Stimulated activated CD8-positive, alpha-beta memory T cell treated with anti-CD3 and anti-CD28 coated beads, Interleukin-15, amount 100 ng/mL, for 24 hours (primary cell): ENCODE measurements at regions not wholly inside any gene's neighbourhood (a gene's known extent, or its start where the extent isn't known, plus 50 kb on each side); places are given as distances from the start of the nearest gene placed in this dataset.

Source experiments
- DNase-seq: peaks from one replicate; pipeline ENCODE4 v3.0.0-alpha.2; 2020; ENCODE audit warnings: low read depth

DNA sequence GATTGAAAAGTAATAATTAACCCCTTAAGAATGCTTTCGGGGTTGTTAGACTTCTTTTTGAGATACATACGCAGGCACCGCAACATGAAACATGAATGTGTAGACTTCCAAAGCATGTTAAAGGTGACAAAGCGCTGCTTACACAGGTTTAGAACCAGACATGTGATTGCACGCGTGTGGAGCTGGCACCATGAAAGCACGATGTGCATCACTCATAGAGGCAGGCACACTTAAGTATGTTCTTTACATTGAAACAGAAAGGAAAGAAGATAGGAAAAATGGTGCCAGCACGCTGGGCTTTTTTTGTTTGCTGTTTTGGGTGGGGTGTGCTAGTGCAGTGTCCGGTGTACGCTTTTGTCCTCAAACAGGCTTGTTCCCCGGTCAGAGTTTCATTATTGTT, 83.6 kb upstream of the PPARA start:
- DNase-seq: no peak

GRCh38 chr22:46067159-46068111, 82.9 kb upstream of the PPARA start:
- no peak for DNase-seq

DNA sequence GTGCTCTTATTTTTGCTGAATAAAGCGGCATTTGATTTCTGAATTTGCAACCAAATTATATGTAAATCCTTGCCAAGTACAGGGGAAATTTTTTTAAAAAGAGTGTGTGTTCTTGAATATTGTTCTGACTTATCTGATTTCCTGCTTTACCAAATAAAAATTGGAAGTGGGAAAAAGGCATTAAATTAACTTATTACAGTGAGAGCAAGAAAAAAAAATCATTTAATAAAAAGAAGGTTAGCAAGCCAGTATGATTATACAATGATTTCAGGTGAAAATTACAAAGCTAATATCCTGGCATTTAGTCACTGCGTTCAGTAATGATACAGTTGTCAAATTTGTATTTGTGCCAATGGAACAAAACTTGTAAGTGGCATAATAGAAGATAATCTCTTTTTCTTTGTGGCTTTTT, 82.1 kb upstream of the PPARA start:
- no peak for DNase-seq

DNA sequence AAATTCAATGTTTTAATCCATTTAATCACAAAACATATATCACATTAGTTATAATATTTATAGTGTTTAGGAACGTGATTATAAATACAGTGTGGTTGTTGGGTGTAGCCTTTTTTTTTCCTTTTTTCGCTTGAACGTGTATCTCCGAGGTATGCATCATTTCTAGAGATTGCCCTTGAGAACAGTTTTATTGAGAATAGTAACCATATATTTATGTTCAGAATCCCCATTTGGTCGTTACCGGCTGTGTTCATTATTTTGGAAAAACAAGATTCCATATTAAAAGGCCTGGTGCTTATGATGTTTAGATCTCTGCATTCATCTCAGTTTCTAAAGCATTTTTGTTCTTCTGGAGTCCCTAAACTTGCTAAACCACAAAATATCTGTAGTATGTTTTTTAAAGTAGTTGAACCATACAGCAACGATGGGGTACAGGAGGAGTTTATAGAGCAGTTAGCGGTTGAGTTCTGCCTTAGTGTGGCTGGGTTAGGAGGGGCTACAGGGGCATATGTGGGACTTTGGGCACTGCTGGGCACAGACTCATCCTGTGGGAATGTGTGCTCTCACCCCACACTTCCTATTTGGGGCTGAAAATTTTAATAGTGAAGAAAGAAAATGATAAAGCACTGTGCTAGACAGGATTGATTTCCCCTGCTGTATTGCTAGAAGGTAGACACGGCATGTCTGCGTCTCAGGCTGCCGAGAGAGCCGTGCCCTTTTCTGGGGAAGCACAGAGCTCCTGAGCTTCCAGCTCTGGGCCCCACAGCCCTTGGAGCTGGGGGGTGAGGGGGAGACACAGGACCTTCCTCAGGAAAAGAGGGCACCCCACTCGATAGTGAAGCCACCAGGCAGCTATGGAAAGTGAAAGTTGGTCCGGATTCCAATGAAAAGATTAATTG, 81.5 kb upstream of the PPARA start:
- DNase-seq: no peak

GRCh38 chr22:46069521-46070214, 80.7 kb upstream of the PPARA start:
- no peak for DNase-seq

DNA sequence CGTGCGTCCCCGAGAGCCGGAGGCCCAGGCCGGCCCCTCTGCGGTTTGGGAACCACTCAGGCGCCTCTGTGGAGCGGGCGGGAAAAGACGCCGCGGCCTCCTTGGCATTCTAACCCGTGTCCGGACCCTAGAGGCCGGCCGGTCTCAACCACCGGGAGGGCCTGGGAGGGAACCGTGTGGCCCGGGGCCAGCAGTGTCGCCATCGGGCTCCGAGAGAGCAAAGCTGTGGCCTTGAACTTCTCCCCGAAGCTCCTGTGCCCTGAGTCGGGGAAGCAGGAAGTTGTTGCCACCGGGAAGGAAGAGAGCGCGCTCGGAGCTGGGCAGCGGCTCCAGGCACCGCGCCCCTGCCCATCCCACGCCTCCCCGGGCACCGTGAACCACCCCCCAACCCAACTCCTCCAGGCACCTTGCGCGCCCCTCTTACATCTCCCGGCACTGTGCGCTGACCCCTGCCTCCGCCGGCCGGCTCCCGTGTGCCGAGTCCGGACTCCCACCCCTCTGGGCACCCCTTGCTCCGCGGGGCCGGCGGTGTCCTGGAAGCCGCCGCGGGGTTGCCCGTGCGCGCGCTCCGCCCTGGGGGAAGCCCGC, 80.0 kb upstream of the PPARA start:
- DNase-seq: no peak

DNA sequence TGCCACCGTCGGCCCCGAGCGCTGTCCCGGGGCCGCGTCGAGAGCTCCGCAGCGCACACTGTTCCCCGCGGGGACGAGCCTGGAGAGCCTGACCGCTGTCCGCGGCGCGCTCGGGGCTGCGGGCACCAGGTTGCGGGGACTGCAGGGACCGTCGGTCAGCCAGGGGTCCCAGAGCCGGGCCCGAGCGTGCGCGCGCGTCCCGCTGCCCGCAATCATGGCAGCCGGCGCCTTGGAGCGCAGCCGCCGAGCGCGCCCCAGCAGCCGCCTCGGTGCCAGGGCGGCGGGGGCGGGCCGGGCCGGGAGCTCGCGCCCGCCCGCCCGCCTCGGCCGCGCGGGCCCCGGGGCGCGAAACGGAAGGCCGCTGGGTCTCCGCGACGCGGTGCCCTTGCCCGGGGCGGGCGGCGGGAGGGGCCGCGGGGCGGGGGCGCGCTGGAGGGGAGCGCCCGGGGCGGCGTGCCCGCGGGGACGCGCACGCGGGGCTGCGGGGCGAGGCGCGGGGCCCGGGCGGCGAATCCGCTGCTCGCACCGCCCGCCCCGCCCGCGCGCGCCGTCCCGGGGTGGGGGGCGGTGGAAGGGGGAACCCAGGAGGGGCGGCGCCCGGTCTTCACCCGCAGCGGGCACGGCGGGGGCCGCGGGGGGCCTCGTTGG, 79.4 kb upstream of the PPARA start:
- DNase-seq: peak; percentile 26

- peak; percentile 25 for DNase-seq
Measured at GRCh38 chr22:46071451-46072109, 78.7 kb upstream of the PPARA start.

DNA sequence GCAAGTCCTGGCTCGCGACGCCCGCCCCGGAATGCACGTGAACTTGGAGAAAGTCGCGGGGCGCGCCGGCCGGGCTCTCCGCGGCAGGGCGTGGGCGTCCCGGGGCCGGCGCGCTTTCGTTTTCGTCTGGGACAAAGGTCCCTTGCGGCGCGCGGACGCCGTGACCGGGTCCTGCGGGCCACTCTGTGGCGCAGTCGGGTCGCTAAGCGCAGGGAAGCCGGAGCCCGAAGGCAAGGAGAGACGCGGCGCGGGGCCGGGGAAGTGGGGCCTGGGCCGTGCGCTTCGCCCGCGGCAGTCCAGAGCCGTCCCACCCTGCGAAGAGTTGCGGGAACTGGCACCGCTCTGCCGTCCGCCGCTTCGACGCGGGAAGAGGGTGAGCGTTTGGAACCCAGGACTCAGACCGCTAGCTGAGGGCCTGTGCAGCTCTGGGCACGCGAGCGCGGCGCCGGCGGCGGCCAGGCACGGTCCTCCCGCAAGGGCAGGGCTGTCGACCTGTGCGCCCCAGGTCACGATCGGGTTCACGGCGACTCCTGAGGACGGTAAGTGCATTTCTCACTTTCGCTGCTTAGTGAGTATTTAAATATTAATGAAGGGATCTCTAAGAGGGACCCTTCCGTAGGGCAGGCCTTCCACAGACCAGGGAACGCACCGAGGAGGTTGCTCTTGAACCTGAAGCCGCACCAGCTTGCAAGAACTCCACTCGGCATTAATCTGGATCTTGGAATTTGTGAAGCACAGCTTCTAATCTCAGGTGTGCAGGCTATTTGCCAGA, 78.0 kb upstream of the PPARA start:
- DNase-seq: peak; percentile 25

- no peak for DNase-seq
Measured at GRCh38 chr22:46072981-46073682, 77.2 kb upstream of the PPARA start.

- DNase-seq: no peak
Measured at GRCh38 chr22:46073683-46074504, 76.4 kb upstream of the PPARA start.

DNA sequence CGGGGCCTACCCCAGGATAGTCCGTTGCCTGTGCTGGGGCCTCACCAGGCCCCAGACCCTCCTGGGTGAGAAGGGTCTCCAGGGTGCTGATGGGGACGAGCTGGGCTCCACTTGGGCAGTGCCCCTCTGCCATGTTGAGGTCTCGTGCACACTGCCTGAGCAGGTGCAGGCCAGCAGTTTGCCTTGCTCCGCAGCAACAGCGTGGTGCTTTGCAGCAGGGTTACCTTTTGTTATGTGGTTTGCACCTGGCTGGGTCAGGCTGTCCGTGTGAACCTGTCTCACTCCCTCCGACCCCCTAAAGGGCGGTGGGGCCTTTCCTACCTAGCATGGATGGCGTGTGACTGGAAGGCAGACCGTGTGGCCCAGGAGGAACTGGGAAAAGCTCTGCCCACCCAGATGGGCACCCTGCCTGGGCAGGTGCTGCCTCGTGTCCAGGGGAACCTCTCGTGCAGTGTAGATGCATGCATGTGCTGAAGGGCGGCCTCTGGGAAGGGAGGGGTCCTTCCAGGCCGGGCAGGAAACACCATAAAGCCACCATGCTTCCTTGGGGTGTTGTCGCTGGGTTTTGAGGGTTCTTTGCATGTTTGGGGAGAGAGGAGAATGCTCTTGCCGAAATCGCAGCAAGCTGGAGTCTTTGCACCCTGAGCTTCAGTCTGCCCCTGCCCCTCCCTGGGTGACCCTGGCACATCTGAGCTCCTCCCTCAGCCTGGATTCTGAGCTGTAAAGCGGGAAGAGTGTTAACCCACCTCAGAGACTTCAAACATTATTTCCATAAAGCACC, 75.4 kb upstream of the PPARA start:
- no peak for DNase-seq

- no peak for DNase-seq
Measured at GRCh38 chr22:46075764-46076531, 74.4 kb upstream of the PPARA start.

DNA sequence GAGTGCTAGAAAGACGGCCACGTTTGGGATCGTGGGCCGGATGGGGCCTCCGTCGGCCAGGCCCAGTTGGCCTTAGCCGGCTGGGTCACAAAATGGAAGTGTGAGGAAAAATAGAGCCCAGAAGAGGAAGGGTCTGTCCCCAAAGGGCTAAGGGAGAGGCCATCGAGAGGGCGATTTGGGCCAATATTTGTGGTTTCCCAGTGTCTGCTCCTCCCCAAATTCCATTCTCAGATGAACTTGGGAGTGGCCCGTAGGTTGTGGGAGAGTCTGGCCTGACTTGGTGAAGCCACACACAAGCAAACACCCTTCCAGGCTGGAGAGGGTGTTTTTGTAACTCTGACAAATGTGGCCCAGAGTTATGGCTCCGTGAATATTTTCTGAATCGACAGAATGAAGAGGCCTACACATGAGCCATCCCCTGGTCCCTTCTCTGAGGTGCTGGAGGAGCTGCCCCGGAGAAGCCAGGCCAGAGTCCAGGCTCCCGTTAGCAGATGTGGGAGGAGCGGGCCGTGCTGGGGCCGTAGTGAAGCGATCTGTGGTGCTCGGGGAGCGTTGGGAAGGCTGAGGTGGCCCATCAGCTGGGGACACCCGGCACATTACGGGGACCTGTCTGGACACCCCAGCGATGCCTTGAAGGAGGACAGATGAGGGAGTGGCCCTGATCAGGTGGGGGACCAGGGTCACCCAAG, 73.5 kb upstream of the PPARA start:
- DNase-seq: no peak

DNA sequence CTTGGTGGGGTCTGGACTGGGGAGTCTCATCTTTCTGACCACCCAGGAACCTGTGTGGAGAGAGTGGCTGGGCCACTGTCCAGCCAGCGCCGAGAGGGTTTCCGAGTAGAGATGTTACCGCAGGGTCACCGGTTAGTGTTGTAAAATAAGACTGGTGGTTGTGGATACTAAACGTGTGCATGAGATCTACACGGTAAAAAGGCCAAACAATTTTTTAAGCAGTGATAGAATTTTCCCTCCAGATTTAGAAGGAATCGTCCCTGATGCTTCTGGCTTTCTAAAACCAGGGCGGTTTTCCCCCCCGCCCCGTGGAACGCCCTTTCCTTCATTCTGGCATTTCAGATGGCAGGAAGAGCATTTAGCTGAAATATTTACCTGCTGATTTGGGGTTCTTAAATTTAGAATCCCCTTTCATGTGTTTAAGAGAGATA, 72.6 kb upstream of the PPARA start:
- no peak for DNase-seq
